HUES64 (cell line): ENCODE measurements at regions not wholly inside any gene's neighbourhood (a gene's known extent, or its start where the extent isn't known, plus 50 kb on each side); places are given as distances from the start of the nearest gene placed in this dataset.
A peak's percentile ranks its signal among the peaks of the same experiment; 100 is the strongest.

Experiments
- H3K27ac ChIP-seq: 2 replicates; pipeline ENCODE4 v1.7.0; 2013; ENCODE audit warnings: low read depth, low read length, inconsistent platforms
- H3K27me3 ChIP-seq: 2 replicates; pipeline ENCODE4 v1.6.1; 2013; ENCODE audit warnings: mild to moderate bottlenecking, low read length; ENCODE audit not compliant: insufficient read depth
- H3K36me3 ChIP-seq: 2 replicates; pipeline ENCODE4 v1.6.1; 2013; ENCODE audit warnings: mild to moderate bottlenecking, low read length; ENCODE audit not compliant: insufficient read depth
- H3K4me1 ChIP-seq: 2 replicates; pipeline ENCODE4 v1.6.1; 2013; ENCODE audit warnings: mild to moderate bottlenecking, low read length, moderate library complexity; ENCODE audit not compliant: insufficient read depth
- H3K4me3 ChIP-seq: 2 replicates; pipeline ENCODE4 v1.5.1; 2013; ENCODE audit warnings: mild to moderate bottlenecking, low read length, moderate library complexity
- H3K9ac ChIP-seq: 2 replicates; pipeline ENCODE4 v1.6.1; 2013; ENCODE audit warnings: mild to moderate bottlenecking, low read depth, low read length
- H3K9me3 ChIP-seq: 2 replicates; pipeline ENCODE4 v1.6.1; 2013; ENCODE audit warnings: low read depth, low read length; ENCODE audit not compliant: insufficient read depth
- WGBS: fragments of 150-250, 120-280 bp; methylation state at CpG from one replicate; pipeline ENCODE4 v1.1.7; 2013; ENCODE audit warnings: missing lambda C conversion rate; 5-methylcytosine and 5-hydroxymethylcytosine counted together

GRCh38 chr7:25754333-25754732 is 397.7 kb upstream of the NFE2L3 start:
- Histone ChIP-seq H3K9me3 (no peaks in the 10 kb centered on the region), H3K27me3 (no peaks in the 10 kb centered on the region), H3K36me3 (no peaks in the 10 kb centered on the region), H3K27ac (no peak overlapping the region), H3K4me1 (peaks cover 28% of the 10 kb centered on the region), H3K9ac (no peak overlapping the region), H3K4me3 (no peak overlapping the region)
- 95% methylated on average over 7 of the region's 7 CpGs for WGBS

GRCh38 chr7:25754751-25755150 is 397.2 kb upstream of the NFE2L3 start:
- Histone ChIP-seq H3K36me3 (no peaks in the 10 kb centered on the region), H3K9ac (no peak overlapping the region), H3K9me3 (no peaks in the 10 kb centered on the region), H3K4me1 (peaks cover 33% of the 10 kb centered on the region), H3K27ac (no peak overlapping the region), H3K27me3 (no peaks in the 10 kb centered on the region), H3K4me3 (no peak overlapping the region)
- 97% methylated on average over 1 of the region's 1 CpG for WGBS

- no peak overlapping the region for H3K27ac ChIP-seq
- H3K36me3 ChIP-seq: no peaks in the 10 kb centered on the region
- no peaks in the 10 kb centered on the region for H3K27me3 ChIP-seq
- no peak overlapping the region for H3K9ac ChIP-seq
- peaks cover 37% of the 10 kb centered on the region for H3K4me1 ChIP-seq
- H3K4me3 ChIP-seq: no peak overlapping the region
- no peaks in the 10 kb centered on the region for H3K9me3 ChIP-seq
These were observed 395.4 kb upstream of the NFE2L3 start for GRCh38 chr7:25756601-25757000.

- no peak overlapping the region for H3K4me3 ChIP-seq
- H3K27ac ChIP-seq: no peak overlapping the region
- peaks cover 20% of the 10 kb centered on the region for H3K4me1 ChIP-seq
- no peaks in the 10 kb centered on the region for H3K36me3 ChIP-seq
- WGBS: 96% methylated on average over 4 of the region's 4 CpGs
- no peaks in the 10 kb centered on the region for H3K27me3 ChIP-seq
- no peak overlapping the region for H3K9ac ChIP-seq
- no peaks in the 10 kb centered on the region for H3K9me3 ChIP-seq
These were observed 393.4 kb upstream of the NFE2L3 start for GRCh38 chr7:25758559-25758958.

GRCh38 chr7:25759286-25759685 is 392.7 kb upstream of the NFE2L3 start:
- no peaks in the 10 kb centered on the region for H3K36me3 ChIP-seq
- H3K27ac ChIP-seq: no peak overlapping the region
- no peaks in the 10 kb centered on the region for H3K27me3 ChIP-seq
- no peaks in the 10 kb centered on the region for H3K9me3 ChIP-seq
- no peak overlapping the region for H3K9ac ChIP-seq
- H3K4me1 ChIP-seq: peaks cover 18% of the 10 kb centered on the region
- H3K4me3 ChIP-seq: no peak overlapping the region

- H3K9ac ChIP-seq: no peak overlapping the region
- no peaks in the 10 kb centered on the region for H3K36me3 ChIP-seq
- no peak overlapping the region for H3K4me3 ChIP-seq
- 75% methylated on average over 3 of the region's 3 CpGs for WGBS
- 0 out of 2 replicates have a peak overlapping the region, but pooled peaks have one; percentile 14 for H3K27ac ChIP-seq
- no peaks in the 10 kb centered on the region for H3K9me3 ChIP-seq
- no peaks in the 10 kb centered on the region for H3K27me3 ChIP-seq
- H3K4me1 ChIP-seq: peaks cover 18% of the 10 kb centered on the region
These were observed 392.2 kb upstream of the NFE2L3 start for GRCh38 chr7:25759748-25760147.

- peaks cover 18% of the 10 kb centered on the region for H3K4me1 ChIP-seq
- WGBS: 94% methylated on average over 11 of the region's 12 CpGs
- no peaks in the 10 kb centered on the region for H3K36me3 ChIP-seq
- H3K4me3 ChIP-seq: no peak overlapping the region
- H3K27me3 ChIP-seq: no peaks in the 10 kb centered on the region
- H3K9ac ChIP-seq: no peak overlapping the region
- H3K27ac ChIP-seq: no peak overlapping the region
- no peaks in the 10 kb centered on the region for H3K9me3 ChIP-seq
These were observed 389.2 kb upstream of the NFE2L3 start for GRCh38 chr7:25762511-25763462.

- no peaks in the 10 kb centered on the region for H3K36me3 ChIP-seq
- peaks cover 18% of the 10 kb centered on the region for H3K4me1 ChIP-seq
- H3K27ac ChIP-seq: no peak overlapping the region
- WGBS: 80% methylated on average over 3 of the region's 3 CpGs
- no peaks in the 10 kb centered on the region for H3K27me3 ChIP-seq
- no peak overlapping the region for H3K9ac ChIP-seq
- H3K4me3 ChIP-seq: no peak overlapping the region
- H3K9me3 ChIP-seq: no peaks in the 10 kb centered on the region
These were observed 388.5 kb upstream of the NFE2L3 start for GRCh38 chr7:25763463-25763860.

GRCh38 chr7:25765110-25765655 is 386.8 kb upstream of the NFE2L3 start:
- H3K4me3 ChIP-seq: no peak overlapping the region
- H3K27ac ChIP-seq: no peak overlapping the region
- no peaks in the 10 kb centered on the region for H3K36me3 ChIP-seq
- no peak overlapping the region for H3K9ac ChIP-seq
- peaks cover under 1% of the 10 kb centered on the region; the same call in 1 of the 2 replicates for H3K4me1 ChIP-seq
- H3K27me3 ChIP-seq: no peaks in the 10 kb centered on the region
- WGBS: 88% methylated on average over 2 of the region's 2 CpGs
- H3K9me3 ChIP-seq: no peaks in the 10 kb centered on the region

- Histone ChIP-seq H3K36me3 (no peaks in the 10 kb centered on the region), H3K9ac (no peak overlapping the region), H3K27me3 (no peaks in the 10 kb centered on the region), H3K9me3 (no peaks in the 10 kb centered on the region), H3K4me3 (no peak overlapping the region), H3K27ac (no peak overlapping the region), H3K4me1 (no peaks in the 10 kb centered on the region)
- 96% methylated on average over 3 of the region's 4 CpGs for WGBS
These were observed 381.8 kb upstream of the NFE2L3 start for GRCh38 chr7:25770235-25770634.

- Histone ChIP-seq H3K27ac (no peak overlapping the region), H3K27me3 (no peaks in the 10 kb centered on the region), H3K4me1 (no peaks in the 10 kb centered on the region), H3K4me3 (no peak overlapping the region), H3K36me3 (no peaks in the 10 kb centered on the region), H3K9ac (no peak overlapping the region), H3K9me3 (no peaks in the 10 kb centered on the region)
- 95% methylated on average over 3 of the region's 3 CpGs for WGBS
These were observed 381.3 kb upstream of the NFE2L3 start for GRCh38 chr7:25770670-25771069.
